Ascending aorta (tissue), 2 donors: ENCODE measurements at regions not wholly inside any gene's neighbourhood (a gene's known extent, or its start where the extent isn't known, plus 50 kb on each side); places are given as distances from the start of the nearest gene placed in this dataset.
"Not testable (repeated sequence)": the region's sequence is repeated elsewhere in the genome, so short reads cannot be mapped to it uniquely, and the experiment has no call there.

Source experiments
- DNase-seq, 2 donors: peaks; one replicate each; pipeline ENCODE4 v3.0.0-alpha.2; 2019; ENCODE audit warnings: low spot score in 2 of 2
- H3K27ac ChIP-seq, 2 donors: fragments of 200-600 bp; sonication (generic); one replicate each; pipeline ENCODE4 v1.5.1; 2016 to 2017; ENCODE audit warnings: mild to moderate bottlenecking in 1 of 2
- H3K27me3 ChIP-seq: fragments of 200-600 bp; sonication (generic); one replicate; pipeline ENCODE4 v1.5.1; 2017
- H3K36me3 ChIP-seq, 2 donors: fragments of 200-600 bp; sonication (generic); one replicate each; pipeline ENCODE4 v1.5.1; 2016
- H3K4me1 ChIP-seq, 2 donors: fragments of 200-600 bp; sonication (generic); one replicate each; pipeline ENCODE4 v1.5.1; 2016 to 2017; ENCODE audit warnings: mild to moderate bottlenecking in 1 of 2
- H3K4me3 ChIP-seq, 2 donors: fragments of 200-600 bp; sonication (generic); one replicate each; pipeline ENCODE4 v1.5.1; 2016 to 2017; ENCODE audit warnings: mild to moderate bottlenecking in 1 of 2
- H3K9me3 ChIP-seq, 2 donors: fragments of 200-600 bp; sonication (generic); one replicate each; pipeline ENCODE4 v1.5.1; 2016
- CTCF ChIP-seq, 3 experiments: fragments of 200-600 bp in 2 of 3; fragments of 450-650 bp in 1 of 3; sonication (generic) in 2 of 3; IDR thresholded peaks; one replicate each; pipeline ENCODE4 v1.5.1; 2016 to 2019; ENCODE audit warnings: antibody characterized with exemption in 3 of 3, mild to moderate bottlenecking in 1 of 3, moderate library complexity in 1 of 3
- intact Hi-C: fragments of 100-400 bp; cut with DNase I; formaldehyde crosslinking; loops from one replicate; pipeline ENCODE4 v1.15.1; 2023

GRCh38 chr1:238738892-238739291, 647.5 kb upstream of the CHRM3 start:
- Histone ChIP-seq H3K36me3 (no peaks in the 10 kb centered on the region), H3K4me1 (no peaks in the 10 kb centered on the region), H3K4me3 (no peak overlapping the region), H3K27me3 (no peaks in the 10 kb centered on the region), H3K9me3 (no peaks in the 10 kb centered on the region), H3K27ac (no peak overlapping the region)
- intact Hi-C loops, result no loop called here
- no peak for TF ChIP-seq CTCF (IDR thresholded peaks at IDR 0.05)
- no peak for DNase-seq

- H3K27ac ChIP-seq, result no peak overlapping the region
- H3K4me1 ChIP-seq, result no peaks in the 10 kb centered on the region
- TF ChIP-seq CTCF (IDR thresholded peaks at IDR 0.05), result no peak
- intact Hi-C loops, result no loop called here
- no peak overlapping the region for H3K4me3 ChIP-seq
- H3K9me3 ChIP-seq, result no peaks in the 10 kb centered on the region
- no peaks in the 10 kb centered on the region for H3K27me3 ChIP-seq
- DNase-seq, result no peak
- H3K36me3 ChIP-seq, result no peaks in the 10 kb centered on the region
Observed at GRCh38 chr1:238727670-238728069, 658.7 kb upstream of the CHRM3 start.

- Histone ChIP-seq H3K9me3 (no peaks in the 10 kb centered on the region), H3K36me3 (no peaks in the 10 kb centered on the region), H3K4me3 (no peak overlapping the region), H3K27me3 (no peaks in the 10 kb centered on the region), H3K4me1 (no peaks in the 10 kb centered on the region), H3K27ac (no peak overlapping the region)
- no peak for DNase-seq
- no peak for TF ChIP-seq CTCF (IDR thresholded peaks at IDR 0.05)
- intact Hi-C loops, result no loop called here
Observed at GRCh38 chr1:238722812-238723211, 663.6 kb upstream of the CHRM3 start.

GRCh38 chr1:238710697-238711096, 675.7 kb upstream of the CHRM3 start:
- Histone ChIP-seq H3K9me3 (no peaks in the 10 kb centered on the region), H3K4me3 (no peak overlapping the region), H3K4me1 (no peaks in the 10 kb centered on the region), H3K36me3 (no peaks in the 10 kb centered on the region), H3K27ac (no peak overlapping the region), H3K27me3 (no peaks in the 10 kb centered on the region)
- no peak for TF ChIP-seq CTCF (IDR thresholded peaks at IDR 0.05)
- no peak for DNase-seq
- intact Hi-C loops, result no loop called here

GRCh38 chr1:238701024-238701423, 685.3 kb upstream of the CHRM3 start:
- no peaks in the 10 kb centered on the region for H3K36me3 ChIP-seq
- no peak overlapping the region for H3K27ac ChIP-seq
- intact Hi-C loops, result no loop called here
- H3K27me3 ChIP-seq, result no peaks in the 10 kb centered on the region
- TF ChIP-seq CTCF (IDR thresholded peaks at IDR 0.05), result no peak
- DNase-seq, result no peak
- H3K9me3 ChIP-seq, result no peaks in the 10 kb centered on the region
- H3K4me1 ChIP-seq, result no peaks in the 10 kb centered on the region
- no peak overlapping the region for H3K4me3 ChIP-seq

GRCh38 chr1:238690415-238690814, 696.0 kb upstream of the CHRM3 start:
- Histone ChIP-seq H3K4me3 (no peak overlapping the region), H3K27me3 (no peaks in the 10 kb centered on the region), H3K36me3 (no peaks in the 10 kb centered on the region), H3K9me3 (no peaks in the 10 kb centered on the region), H3K27ac (no peak overlapping the region), H3K4me1 (no peaks in the 10 kb centered on the region)
- intact Hi-C loops, result no loop called here
- TF ChIP-seq CTCF (IDR thresholded peaks at IDR 0.05), result no peak
- DNase-seq, result no peak

- H3K36me3 ChIP-seq, H3K9me3 ChIP-seq, H3K4me3 ChIP-seq, H3K27ac ChIP-seq, intact Hi-C loops, DNase-seq, H3K4me1 ChIP-seq, H3K27me3 ChIP-seq: not testable (repeated sequence)
Observed at GRCh38 chr1:238684576-238684975, 701.8 kb upstream of the CHRM3 start.
